ENCODE measurements at regions not wholly inside any gene's neighbourhood (a gene's known extent, or its start where the extent isn't known, plus 50 kb on each side); places are given as distances from the start of the nearest gene placed in this dataset.

DNA sequence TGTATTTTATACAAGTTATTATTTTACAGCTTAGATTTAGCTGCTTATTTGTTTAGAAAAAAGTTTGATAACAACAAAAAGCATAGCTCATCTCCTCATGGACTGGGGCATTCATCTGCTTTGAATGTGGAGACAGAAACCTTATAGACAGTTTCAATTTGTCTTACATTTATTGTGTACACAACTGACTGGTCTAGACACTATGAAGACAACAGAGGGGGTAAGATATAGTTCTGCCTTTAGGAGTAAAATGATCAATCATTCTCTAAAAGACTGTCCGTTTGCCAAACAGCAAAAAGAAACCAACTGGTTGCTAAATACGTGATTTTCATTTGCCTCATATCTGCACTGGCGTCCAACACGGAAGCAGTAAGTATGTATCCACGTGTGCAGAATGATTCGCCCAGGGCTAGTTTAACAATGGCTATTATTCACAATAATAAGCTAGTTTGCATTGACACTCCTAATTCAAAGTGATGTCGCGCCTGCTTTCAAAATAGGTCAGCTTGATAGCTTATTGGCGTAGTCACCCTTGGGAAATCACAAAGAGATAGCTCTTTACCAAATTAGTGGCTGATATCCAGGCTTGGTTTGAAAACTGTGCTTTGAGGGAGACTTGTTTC, 153.6 kb downstream of the BMP2 start:
- no peak for TF ChIP-seq POLR2A (IDR thresholded peaks at IDR 0.05; ENCODE audit: low read depth, low read length)
- TF ChIP-seq CTCF (conservative IDR thresholded peaks at IDR 0.05; ENCODE audit: low read depth, low read length) = no peak
- TF ChIP-seq RAD21 (IDR thresholded peaks at IDR 0.05; ENCODE audit: low read length) = no peak
- TF ChIP-seq SMC3 (IDR thresholded peaks at IDR 0.05; ENCODE audit: low read depth, low read length) = no peak
- no peak for TF ChIP-seq MAFK (IDR thresholded peaks at IDR 0.05; ENCODE audit: low read depth, low read length)
- TF ChIP-seq CEBPB (IDR thresholded peaks at IDR 0.05; ENCODE audit: low read depth, low read length) = no peak
- TF ChIP-seq MAZ (IDR thresholded peaks at IDR 0.05; ENCODE audit: borderline replicate concordance, low read depth, low read length) = no peak
